ENCODE measurements at regions not wholly inside any gene's neighbourhood (a gene's known extent, or its start where the extent isn't known, plus 50 kb on each side); places are given as distances from the start of the nearest gene placed in this dataset.

GRCh38 chr10:124264271-124264670 lies 154.5 kb downstream of the OAT start:
- TF ChIP-seq YY1 (IDR thresholded peaks at IDR 0.05; ENCODE audit: insufficient read depth, insufficient read length) (no peak), ZNF274 (IDR thresholded peaks at IDR 0.05; ENCODE audit: low read depth, low read length) (no peak), SUZ12 (IDR thresholded peaks at IDR 0.05; ENCODE audit: extremely low read depth, insufficient read depth, insufficient read length) (no peak)

Measured in NT2/D1 (cell line).